Esophagus squamous epithelium (tissue), 4 donors: ENCODE measurements at regions not wholly inside any gene's neighbourhood (a gene's known extent, or its start where the extent isn't known, plus 50 kb on each side); places are given as distances from the start of the nearest gene placed in this dataset.

ENCODE experiments used
- POLR2A ChIP-seq, 4 donors: fragments of 450-650 bp; IDR thresholded peaks; one replicate each; pipeline ENCODE4 v1.6.1; 2017; ENCODE audit warnings: antibody characterized with exemption in 4 of 4, mild to moderate bottlenecking in 4 of 4, moderate library complexity in 3 of 4
- TF ChIP-seq, protein P1 (sequence below), 6 experiments: fragments of 450-650 bp in 4 of 6; fragments of 200-600 bp in 2 of 6; sonication (generic) in 2 of 6; IDR thresholded peaks; one replicate each; pipeline ENCODE4 v1.5.1; 2016 to 2019; ENCODE audit warnings: antibody characterized with exemption in 6 of 6, mild to moderate bottlenecking in 4 of 6, moderate library complexity in 4 of 6

DNA sequence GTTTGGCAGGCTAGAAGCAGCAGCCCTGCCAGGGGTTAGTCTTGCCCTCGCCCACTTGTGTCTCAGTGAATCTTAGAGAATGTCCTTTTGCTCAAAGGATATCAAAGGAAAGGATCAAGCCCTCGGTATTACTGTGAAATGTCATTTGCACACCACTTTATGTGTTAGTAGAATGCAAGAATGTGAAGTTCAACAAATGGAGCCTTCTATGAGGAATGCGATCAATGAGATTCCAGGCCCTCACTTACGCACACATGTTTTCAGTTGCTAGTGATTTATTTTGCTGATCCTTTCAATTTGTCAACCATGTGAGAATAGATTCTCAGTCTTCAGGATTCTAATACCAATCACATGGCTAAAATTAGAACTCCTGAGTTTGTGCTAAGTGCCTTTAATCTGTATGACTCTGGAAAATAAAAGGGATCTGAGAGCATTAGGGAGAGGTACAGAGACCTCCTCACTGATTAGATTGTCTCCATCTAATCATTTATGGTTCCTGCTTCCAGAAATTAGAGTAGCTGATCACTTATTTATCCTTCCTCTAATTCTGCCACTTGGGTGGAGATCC lies 123.0 kb upstream of the SP4 start:
- TF ChIP-seq, protein P1, sequence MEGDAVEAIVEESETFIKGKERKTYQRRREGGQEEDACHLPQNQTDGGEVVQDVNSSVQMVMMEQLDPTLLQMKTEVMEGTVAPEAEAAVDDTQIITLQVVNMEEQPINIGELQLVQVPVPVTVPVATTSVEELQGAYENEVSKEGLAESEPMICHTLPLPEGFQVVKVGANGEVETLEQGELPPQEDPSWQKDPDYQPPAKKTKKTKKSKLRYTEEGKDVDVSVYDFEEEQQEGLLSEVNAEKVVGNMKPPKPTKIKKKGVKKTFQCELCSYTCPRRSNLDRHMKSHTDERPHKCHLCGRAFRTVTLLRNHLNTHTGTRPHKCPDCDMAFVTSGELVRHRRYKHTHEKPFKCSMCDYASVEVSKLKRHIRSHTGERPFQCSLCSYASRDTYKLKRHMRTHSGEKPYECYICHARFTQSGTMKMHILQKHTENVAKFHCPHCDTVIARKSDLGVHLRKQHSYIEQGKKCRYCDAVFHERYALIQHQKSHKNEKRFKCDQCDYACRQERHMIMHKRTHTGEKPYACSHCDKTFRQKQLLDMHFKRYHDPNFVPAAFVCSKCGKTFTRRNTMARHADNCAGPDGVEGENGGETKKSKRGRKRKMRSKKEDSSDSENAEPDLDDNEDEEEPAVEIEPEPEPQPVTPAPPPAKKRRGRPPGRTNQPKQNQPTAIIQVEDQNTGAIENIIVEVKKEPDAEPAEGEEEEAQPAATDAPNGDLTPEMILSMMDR (IDR thresholded peaks at IDR 0.05) = no peak
- no peak for TF ChIP-seq POLR2A (IDR thresholded peaks at IDR 0.05)
